Panc1 (cell line): ENCODE measurements at regions not wholly inside any gene's neighbourhood (a gene's known extent, or its start where the extent isn't known, plus 50 kb on each side); places are given as distances from the start of the nearest gene placed in this dataset.

Source experiments
- CTCF ChIP-seq: fragments of 450-650 bp; IDR thresholded peaks from 2 replicates; pipeline ENCODE4 v1.5.1; 2017; ENCODE audit warnings: mild to moderate bottlenecking
- TF ChIP-seq, protein P1 (sequence below), 2 experiments: IDR thresholded peaks; 2 replicates each; pipeline ENCODE4 v1.6.1; 2011 to 2012; ENCODE audit warnings: low read depth in 2 of 2, control low read depth in 1 of 2, low read length in 1 of 2, mild to moderate bottlenecking in 1 of 2, moderate library complexity in 1 of 2; ENCODE audit not compliant: insufficient read depth in 1 of 2

- no peak for TF ChIP-seq CTCF
- TF ChIP-seq, protein P1, sequence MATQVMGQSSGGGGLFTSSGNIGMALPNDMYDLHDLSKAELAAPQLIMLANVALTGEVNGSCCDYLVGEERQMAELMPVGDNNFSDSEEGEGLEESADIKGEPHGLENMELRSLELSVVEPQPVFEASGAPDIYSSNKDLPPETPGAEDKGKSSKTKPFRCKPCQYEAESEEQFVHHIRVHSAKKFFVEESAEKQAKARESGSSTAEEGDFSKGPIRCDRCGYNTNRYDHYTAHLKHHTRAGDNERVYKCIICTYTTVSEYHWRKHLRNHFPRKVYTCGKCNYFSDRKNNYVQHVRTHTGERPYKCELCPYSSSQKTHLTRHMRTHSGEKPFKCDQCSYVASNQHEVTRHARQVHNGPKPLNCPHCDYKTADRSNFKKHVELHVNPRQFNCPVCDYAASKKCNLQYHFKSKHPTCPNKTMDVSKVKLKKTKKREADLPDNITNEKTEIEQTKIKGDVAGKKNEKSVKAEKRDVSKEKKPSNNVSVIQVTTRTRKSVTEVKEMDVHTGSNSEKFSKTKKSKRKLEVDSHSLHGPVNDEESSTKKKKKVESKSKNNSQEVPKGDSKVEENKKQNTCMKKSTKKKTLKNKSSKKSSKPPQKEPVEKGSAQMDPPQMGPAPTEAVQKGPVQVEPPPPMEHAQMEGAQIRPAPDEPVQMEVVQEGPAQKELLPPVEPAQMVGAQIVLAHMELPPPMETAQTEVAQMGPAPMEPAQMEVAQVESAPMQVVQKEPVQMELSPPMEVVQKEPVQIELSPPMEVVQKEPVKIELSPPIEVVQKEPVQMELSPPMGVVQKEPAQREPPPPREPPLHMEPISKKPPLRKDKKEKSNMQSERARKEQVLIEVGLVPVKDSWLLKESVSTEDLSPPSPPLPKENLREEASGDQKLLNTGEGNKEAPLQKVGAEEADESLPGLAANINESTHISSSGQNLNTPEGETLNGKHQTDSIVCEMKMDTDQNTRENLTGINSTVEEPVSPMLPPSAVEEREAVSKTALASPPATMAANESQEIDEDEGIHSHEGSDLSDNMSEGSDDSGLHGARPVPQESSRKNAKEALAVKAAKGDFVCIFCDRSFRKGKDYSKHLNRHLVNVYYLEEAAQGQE (IDR thresholded peaks at IDR 0.05; ENCODE audit: insufficient read depth in 1 of 2, low read depth in 2 of 2, low read length in 1 of 2) = no peak
These were observed 231.7 kb upstream of the PPARGC1A start for GRCh38 chr4:24121395-24122175.
